ENCODE measurements at regions not wholly inside any gene's neighbourhood (a gene's known extent, or its start where the extent isn't known, plus 50 kb on each side); places are given as distances from the start of the nearest gene placed in this dataset.

GRCh38 chr4:59615316-59615715 is 1584.8 kb upstream of the ADGRL3 start:
- Histone ChIP-seq H3K79me1 (ENCODE audit: low read depth, low read length) (no peaks in the 10 kb centered on the region), H2AFZ (ENCODE audit: low read length) (no peak overlapping the region), H3K4me3 (ENCODE audit: extremely low read depth in 1 of 4, insufficient read depth in 2 of 4, low read depth in 3 of 4, low read length in 4 of 4) (no peak overlapping the region), H2BK120ac (replicated peaks; ENCODE audit: low read depth, low read length) (no peak overlapping the region), H3K36me3 (ENCODE audit: control insufficient read depth in 2 of 4, insufficient read depth in 4 of 4, low read length in 3 of 4) (no peaks in the 10 kb centered on the region), H2AK5ac (ENCODE audit: low read depth, low read length) (no peak overlapping the region), H4K5ac (ENCODE audit: insufficient read length, low read depth, low read length) (no peak overlapping the region), H3K23me2 (ENCODE audit: low read depth, low read length) (no peaks in the 10 kb centered on the region), H3K56ac (replicated peaks; ENCODE audit: insufficient read length, low read depth, low read length) (no peak overlapping the region), H2BK15ac (ENCODE audit: low read length) (no peak overlapping the region), H3K23ac (ENCODE audit: insufficient read length) (no peak overlapping the region), H3K79me2 (ENCODE audit: control insufficient read depth in 1 of 2, insufficient read depth in 2 of 2, low read length in 2 of 2) (no peaks in the 10 kb centered on the region), H3K4me2 (ENCODE audit: insufficient read depth in 1 of 2, low read depth in 2 of 2, low read length in 2 of 2) (no peak overlapping the region), H3K9ac (replicated peaks in 1 of 4; ENCODE audit: extremely low read depth in 1 of 4, low read depth in 3 of 4, low read length in 3 of 4) (no peak overlapping the region), H4K20me1 (replicated peaks in 1 of 2; ENCODE audit: control insufficient read depth in 1 of 2, insufficient read depth in 2 of 2, low read length in 2 of 2) (no peaks in the 10 kb centered on the region), H2BK5ac (ENCODE audit: low read depth, low read length) (no peak overlapping the region), H3K4me1 (replicated peaks in 1 of 4; ENCODE audit: control insufficient read depth in 3 of 4, insufficient read depth in 4 of 4, low read length in 3 of 4) (peaks cover 0 to 5% (median 0%) of the 10 kb centered on the region in 4 experiments; a peak in 2 of 7 replicates), H3K14ac (ENCODE audit: insufficient read length) (no peak overlapping the region), H4K91ac (replicated peaks; ENCODE audit: insufficient read length, low read length) (no peak overlapping the region), H3K4ac (replicated peaks; ENCODE audit: insufficient read length, low read depth, low read length) (no peak overlapping the region), H3K18ac (ENCODE audit: extremely low read depth, low read length) (no peak overlapping the region), H3K9me3 (ENCODE audit: insufficient read depth in 2 of 2, low read depth in 1 of 2, low read length in 1 of 2) (no peaks in the 10 kb centered on the region), H2BK12ac (ENCODE audit: low read depth, low read length) (no peak overlapping the region), H3K27me3 (replicated peaks in 1 of 4; ENCODE audit: control insufficient read depth in 3 of 4, extremely low read depth in 1 of 4, insufficient read depth in 3 of 4, low read length in 3 of 4) (no peaks in the 10 kb centered on the region), H2BK20ac (ENCODE audit: low read length) (no peak overlapping the region), H3K27ac (ENCODE audit: low read depth, low read length) (no peak overlapping the region), H4K8ac (ENCODE audit: extremely low read depth, insufficient read depth, low read length) (no peak overlapping the region)
- FAIRE-seq (no peak), DNase-seq (ENCODE audit: low read depth in 1 of 2, low spot score in 2 of 2) (no peak)
- ChIA-PET CTCF (ENCODE audit: partially characterized antibody) (interaction anchor here (0.8 kb wide), 1 partner anchor 112 kb away, joined by 3 read pairs; no protein-coding TSS in a partner anchor), POLR2A (ENCODE audit: partially characterized antibody) (no interaction called here)
- no peak for TF ChIP-seq RNF2 (IDR thresholded peaks at IDR 0.05; ENCODE audit: borderline replicate concordance, low read depth, low read length, missing control alignments, poor library complexity, severe bottlenecking)
- TF ChIP-seq KDM1A (IDR thresholded peaks at IDR 0.05; ENCODE audit: borderline replicate concordance, low read length), result no peak
- TF ChIP-seq MAX (IDR thresholded peaks at IDR 0.05), result no peak
- TF ChIP-seq USF2 (IDR thresholded peaks at IDR 0.05; ENCODE audit: low read length), result no peak
- TF ChIP-seq HDAC2 (IDR thresholded peaks at IDR 0.05; ENCODE audit: borderline replicate concordance in 1 of 2, low read depth in 2 of 2, low read length in 2 of 2), result no peak
- TF ChIP-seq TCF12 (IDR thresholded peaks at IDR 0.05; ENCODE audit: low read depth, low read length), result no peak
